H1 (cell line): ENCODE measurements at regions not wholly inside any gene's neighbourhood (a gene's known extent, or its start where the extent isn't known, plus 50 kb on each side); places are given as distances from the start of the nearest gene placed in this dataset.

Source experiments
- ATF3 ChIP-seq: IDR thresholded peaks from 2 replicates; pipeline ENCODE4 v1.6.1; 2011; ENCODE audit warnings: low read depth, mild to moderate bottlenecking, low read length; ENCODE audit not compliant: insufficient read depth
- BRCA1 ChIP-seq: IDR thresholded peaks from 2 replicates; pipeline ENCODE4 v1.6.1; 2012; ENCODE audit warnings: low read depth, low read length, improper control_type of control experiment
- CHD2 ChIP-seq: IDR thresholded peaks from 2 replicates; pipeline ENCODE4 v1.6.1; 2012; ENCODE audit warnings: low read length, improper control_type of control experiment
- CREB1 ChIP-seq: IDR thresholded peaks from 2 replicates; pipeline ENCODE4 v1.6.1; 2012; ENCODE audit warnings: inconsistent platforms
- CTCF ChIP-seq, 3 experiments: IDR thresholded peaks; 1 replicate in 2 of 3; 2 replicates in 1 of 3; pipeline versions ENCODE4 v1.5.1 to v1.6.1; 2011; ENCODE audit warnings: low read length in 3 of 3, mild to moderate bottlenecking in 3 of 3, inconsistent platforms in 2 of 3, low read depth in 1 of 3, moderate library complexity in 1 of 3; ENCODE audit not compliant: insufficient read depth in 1 of 3; ENCODE audit errors: control extremely low read depth in 1 of 3
- EP300 ChIP-seq, 2 experiments: IDR thresholded peaks; 1 replicate in 1 of 2; 2 replicates in 1 of 2; pipeline ENCODE4 v1.6.1; 2011 to 2012; ENCODE audit warnings: low read depth in 2 of 2, low read length in 2 of 2, mild to moderate bottlenecking in 2 of 2, borderline replicate concordance in 1 of 2, inconsistent platforms in 1 of 2, moderate library complexity in 1 of 2
- EZH2 ChIP-seq: fragments of 200-600 bp; sonication (generic); IDR thresholded peaks from 2 replicates; pipeline ENCODE4 v1.7.1; 2012; ENCODE audit warnings: low read depth, mild to moderate bottlenecking, moderate library complexity, low read length, inconsistent platforms; ENCODE audit not compliant: severe bottlenecking
- POLR2A ChIP-seq, 2 experiments: IDR thresholded peaks; 1 replicate in 1 of 2; 2 replicates in 1 of 2; pipeline ENCODE4 v1.6.1; 2011; ENCODE audit warnings: low read depth in 2 of 2, low read length in 2 of 2, mild to moderate bottlenecking in 2 of 2; ENCODE audit errors: control extremely low read depth in 1 of 2
- RAD21 ChIP-seq, 2 experiments: IDR thresholded peaks in 1 of 2; conservative IDR thresholded peaks in 1 of 2; 2 replicates each; pipeline ENCODE4 v1.6.1; 2011; ENCODE audit warnings: low read depth in 2 of 2, low read length in 2 of 2, improper control_type of control experiment in 1 of 2, inconsistent platforms in 1 of 2, mild to moderate bottlenecking in 1 of 2, moderate library complexity in 1 of 2
- RNF2 ChIP-seq: fragments of 200-900, 300-1000 bp; sonication (generic); IDR thresholded peaks from 2 replicates; pipeline ENCODE4 v1.7.1; 2016; ENCODE audit warnings: borderline replicate concordance, low read depth, mild to moderate bottlenecking, antibody characterized with exemption, low read length; ENCODE audit not compliant: poor library complexity, severe bottlenecking; ENCODE audit errors: missing control alignments
- USF2 ChIP-seq: IDR thresholded peaks from 2 replicates; pipeline ENCODE4 v1.6.1; 2011; ENCODE audit warnings: low read length, improper control_type of control experiment

- TF ChIP-seq CHD2, result no peak
- no peak for TF ChIP-seq CTCF (IDR thresholded peaks at IDR 0.05; ENCODE audit: control extremely low read depth in 1 of 3, insufficient read depth in 1 of 3, low read depth in 1 of 3, low read length in 3 of 3)
- TF ChIP-seq CREB1, result no peak
- no peak for TF ChIP-seq EZH2
- TF ChIP-seq USF2, result no peak
- TF ChIP-seq ATF3, result no peak
- no peak for TF ChIP-seq BRCA1
- TF ChIP-seq EP300 (IDR thresholded peaks at IDR 0.05; ENCODE audit: borderline replicate concordance in 1 of 2, low read depth in 2 of 2, low read length in 2 of 2), result no peak
- TF ChIP-seq RAD21 (IDR thresholded peaks at IDR 0.05 in 1 of 2, conservative IDR thresholded peaks at IDR 0.05 in 1 of 2; ENCODE audit: low read depth in 2 of 2, low read length in 2 of 2), result no peak
- TF ChIP-seq RNF2, result no peak
- no peak for TF ChIP-seq POLR2A (IDR thresholded peaks at IDR 0.05; ENCODE audit: control extremely low read depth in 1 of 2, low read depth in 2 of 2, low read length in 2 of 2)
Measured at GRCh38 chr2:207338220-207338607, 172.5 kb upstream of the KLF7 start.
